ENCODE measurements at regions not wholly inside any gene's neighbourhood (a gene's known extent, or its start where the extent isn't known, plus 50 kb on each side); places are given as distances from the start of the nearest gene placed in this dataset.
A peak's percentile ranks its signal among the peaks of the same experiment; 100 is the strongest.

DNA sequence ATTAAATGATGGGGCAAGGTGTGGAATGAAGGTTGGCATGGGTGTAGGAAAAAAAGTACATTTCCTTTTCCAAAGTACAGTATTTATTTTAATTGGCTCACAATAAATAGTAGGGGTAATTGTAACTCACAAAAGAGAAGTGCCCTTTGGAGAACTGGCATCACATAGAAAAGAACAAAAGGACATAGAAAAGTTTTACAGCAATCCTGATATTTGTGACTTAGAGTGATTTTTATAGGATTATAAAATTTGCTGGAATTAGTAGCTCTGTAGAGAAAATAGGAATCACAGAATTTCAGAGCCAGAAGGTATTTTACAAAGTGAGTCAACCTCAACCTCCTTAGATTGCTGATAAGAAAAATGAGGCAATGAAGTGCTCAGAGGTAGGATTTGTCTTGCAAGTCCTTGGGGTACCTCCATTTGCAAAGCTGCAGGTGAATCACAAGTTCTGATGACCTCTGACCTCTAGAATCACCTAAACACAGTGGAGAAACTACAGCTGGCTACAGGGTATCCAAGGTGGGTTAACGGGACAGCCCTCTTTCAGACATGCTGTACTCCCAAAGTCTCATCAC lies 133.6 kb downstream of the SOCS6 start:
- CTCF ChIA-PET: interaction anchor here (0.9 to 4.8 kb wide), 2 partner anchors 11 to 28 kb away, joined by 4 to 28 read pairs; no protein-coding TSS in a partner anchor
- POLR2A ChIA-PET: interaction anchor here (0.6 to 4.8 kb wide), 9 partner anchors 9 to 216 kb away, joined by 3 to 48 read pairs (median 7); partner anchors contain the start of gene RTTN
- Histone ChIP-seq H2AFZ (ENCODE audit: low read depth, low read length, poor library complexity, severe bottlenecking) (no peak overlapping the region), H3K79me2 (ENCODE audit: insufficient read depth, low read length) (no peaks in the 10 kb centered on the region), H3K9me2 (ENCODE audit: insufficient read depth) (no peaks in the 10 kb centered on the region), H3K4me1 (ENCODE audit: control insufficient read depth in 1 of 2, insufficient read depth in 2 of 2, low read length in 2 of 2) (peaks cover 81 to 92% of the 10 kb centered on the region in 2 experiments), H3K4me3 (replicated peaks in 1 of 2; ENCODE audit: low read depth in 1 of 2, low read length in 2 of 2) (peak overlapping the region in 1 of 2 experiments; percentile 20; a peak in 1 of 4 replicates), H3K4me2 (ENCODE audit: low read length) (peak overlapping the region; percentile 73), H3K27ac (ENCODE audit: low read depth, low read length) (peak overlapping the region; percentile 99), H3K36me3 (ENCODE audit: control insufficient read depth in 1 of 2, insufficient read depth in 2 of 2, low read length in 2 of 2) (no peaks in the 10 kb centered on the region), H4K20me1 (ENCODE audit: insufficient read depth) (no peaks in the 10 kb centered on the region), H3K27me3 (ENCODE audit: insufficient read depth, low read length) (no peaks in the 10 kb centered on the region), H3K9ac (ENCODE audit: low read length) (peak overlapping the region; percentile 57), H3K9me3 (ENCODE audit: control insufficient read depth in 1 of 2, insufficient read depth in 1 of 2, low read depth in 1 of 2, low read length in 2 of 2) (no peaks in the 10 kb centered on the region)
- TSS peak; percentile 42 for BruUV-seq (replicated peaks)
- TF ChIP-seq EZH2phosphoT487 (IDR thresholded peaks at IDR 0.05; ENCODE audit: borderline replicate concordance) (no peak), ZFX (IDR thresholded peaks at IDR 0.05) (no peak), CBX3 (IDR thresholded peaks at IDR 0.05; ENCODE audit: low read depth) (no peak), YY1 (IDR thresholded peaks at IDR 0.05; ENCODE audit: extremely low read depth, insufficient replicate concordance, low read depth, low read length) (no peak), EZH2 (IDR thresholded peaks at IDR 0.05) (no peak), SIN3A (IDR thresholded peaks at IDR 0.05; ENCODE audit: low read depth) (no peak), POLR2AphosphoS5 (IDR thresholded peaks at IDR 0.05; ENCODE audit: low read depth, low read length) (no peak), ZNF274 (IDR thresholded peaks at IDR 0.05; ENCODE audit: low read depth, low read length) (no peak), FOSL1 (IDR thresholded peaks at IDR 0.05; ENCODE audit: low read depth) (no peak), RAD21 (IDR thresholded peaks at IDR 0.05; ENCODE audit: low read depth) (no peak), TCF7L2 (IDR thresholded peaks at IDR 0.05; ENCODE audit: borderline replicate concordance, extremely low read depth, insufficient read depth, insufficient read length) (no peak), POLR2A (IDR thresholded peaks at IDR 0.05; ENCODE audit: borderline replicate concordance, extremely low read depth, insufficient read depth, insufficient read length) (no peak), ELF1 (IDR thresholded peaks at IDR 0.05; ENCODE audit: borderline replicate concordance, low read depth) (no peak), SRF (IDR thresholded peaks at IDR 0.05; ENCODE audit: low read depth) (no peak), SP1 (IDR thresholded peaks at IDR 0.05; ENCODE audit: low read depth) (no peak), CEBPB (IDR thresholded peaks at IDR 0.05; ENCODE audit: low read depth) (no peak)
- TF ChIP-seq, protein P1, sequence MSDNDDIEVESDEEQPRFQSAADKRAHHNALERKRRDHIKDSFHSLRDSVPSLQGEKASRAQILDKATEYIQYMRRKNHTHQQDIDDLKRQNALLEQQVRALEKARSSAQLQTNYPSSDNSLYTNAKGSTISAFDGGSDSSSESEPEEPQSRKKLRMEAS (IDR thresholded peaks at IDR 0.05): no peak
- TF ChIP-seq, protein P2, sequence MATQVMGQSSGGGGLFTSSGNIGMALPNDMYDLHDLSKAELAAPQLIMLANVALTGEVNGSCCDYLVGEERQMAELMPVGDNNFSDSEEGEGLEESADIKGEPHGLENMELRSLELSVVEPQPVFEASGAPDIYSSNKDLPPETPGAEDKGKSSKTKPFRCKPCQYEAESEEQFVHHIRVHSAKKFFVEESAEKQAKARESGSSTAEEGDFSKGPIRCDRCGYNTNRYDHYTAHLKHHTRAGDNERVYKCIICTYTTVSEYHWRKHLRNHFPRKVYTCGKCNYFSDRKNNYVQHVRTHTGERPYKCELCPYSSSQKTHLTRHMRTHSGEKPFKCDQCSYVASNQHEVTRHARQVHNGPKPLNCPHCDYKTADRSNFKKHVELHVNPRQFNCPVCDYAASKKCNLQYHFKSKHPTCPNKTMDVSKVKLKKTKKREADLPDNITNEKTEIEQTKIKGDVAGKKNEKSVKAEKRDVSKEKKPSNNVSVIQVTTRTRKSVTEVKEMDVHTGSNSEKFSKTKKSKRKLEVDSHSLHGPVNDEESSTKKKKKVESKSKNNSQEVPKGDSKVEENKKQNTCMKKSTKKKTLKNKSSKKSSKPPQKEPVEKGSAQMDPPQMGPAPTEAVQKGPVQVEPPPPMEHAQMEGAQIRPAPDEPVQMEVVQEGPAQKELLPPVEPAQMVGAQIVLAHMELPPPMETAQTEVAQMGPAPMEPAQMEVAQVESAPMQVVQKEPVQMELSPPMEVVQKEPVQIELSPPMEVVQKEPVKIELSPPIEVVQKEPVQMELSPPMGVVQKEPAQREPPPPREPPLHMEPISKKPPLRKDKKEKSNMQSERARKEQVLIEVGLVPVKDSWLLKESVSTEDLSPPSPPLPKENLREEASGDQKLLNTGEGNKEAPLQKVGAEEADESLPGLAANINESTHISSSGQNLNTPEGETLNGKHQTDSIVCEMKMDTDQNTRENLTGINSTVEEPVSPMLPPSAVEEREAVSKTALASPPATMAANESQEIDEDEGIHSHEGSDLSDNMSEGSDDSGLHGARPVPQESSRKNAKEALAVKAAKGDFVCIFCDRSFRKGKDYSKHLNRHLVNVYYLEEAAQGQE (IDR thresholded peaks at IDR 0.05; ENCODE audit: low read depth): no peak
- TF ChIP-seq, protein P3, sequence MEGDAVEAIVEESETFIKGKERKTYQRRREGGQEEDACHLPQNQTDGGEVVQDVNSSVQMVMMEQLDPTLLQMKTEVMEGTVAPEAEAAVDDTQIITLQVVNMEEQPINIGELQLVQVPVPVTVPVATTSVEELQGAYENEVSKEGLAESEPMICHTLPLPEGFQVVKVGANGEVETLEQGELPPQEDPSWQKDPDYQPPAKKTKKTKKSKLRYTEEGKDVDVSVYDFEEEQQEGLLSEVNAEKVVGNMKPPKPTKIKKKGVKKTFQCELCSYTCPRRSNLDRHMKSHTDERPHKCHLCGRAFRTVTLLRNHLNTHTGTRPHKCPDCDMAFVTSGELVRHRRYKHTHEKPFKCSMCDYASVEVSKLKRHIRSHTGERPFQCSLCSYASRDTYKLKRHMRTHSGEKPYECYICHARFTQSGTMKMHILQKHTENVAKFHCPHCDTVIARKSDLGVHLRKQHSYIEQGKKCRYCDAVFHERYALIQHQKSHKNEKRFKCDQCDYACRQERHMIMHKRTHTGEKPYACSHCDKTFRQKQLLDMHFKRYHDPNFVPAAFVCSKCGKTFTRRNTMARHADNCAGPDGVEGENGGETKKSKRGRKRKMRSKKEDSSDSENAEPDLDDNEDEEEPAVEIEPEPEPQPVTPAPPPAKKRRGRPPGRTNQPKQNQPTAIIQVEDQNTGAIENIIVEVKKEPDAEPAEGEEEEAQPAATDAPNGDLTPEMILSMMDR (IDR thresholded peaks at IDR 0.05 in 2 of 3, conservative IDR thresholded peaks at IDR 0.05 in 1 of 3; ENCODE audit: borderline replicate concordance in 1 of 3, insufficient read depth in 1 of 3, low read depth in 2 of 3, low read length in 2 of 3): no peak
- ATAC-seq: 0 out of 2 replicates have a peak, but pooled peaks have one; percentile 15
- intact Hi-C loops (cut with micrococcal nuclease): loop anchor here (1.0 to 5.0 kb wide), 4 partner anchors 38 to 136 kb away; no protein-coding TSS in a partner anchor
- DNase-seq (ENCODE audit: low read depth, low spot score): peak; percentile 52
- RAD21 ChIA-PET (ENCODE audit: low non-redundant PET in 1 of 2, low total read pairs in 2 of 2, uncharacterized antibody in 2 of 2, unreplicated experiment in 2 of 2): interaction anchor here (0.6 to 1.0 kb wide), 3 partner anchors 38 to 135 kb away, joined by 3 to 4 read pairs (median 3); no protein-coding TSS in a partner anchor

All from HCT116 (cell line).